HG03575 (cell line): ENCODE measurements at regions not wholly inside any gene's neighbourhood (a gene's known extent, or its start where the extent isn't known, plus 50 kb on each side); places are given as distances from the start of the nearest gene placed in this dataset.

Source experiments
- ATAC-seq: cut with Tn5 transposase; IDR thresholded peaks from one replicate; pipeline ENCODE4 v1.9.1; 2021; ENCODE audit not compliant: unreplicated experiment, insufficient number of reproducible peaks, low FRiP score; ENCODE audit errors: extremely low read depth

DNA sequence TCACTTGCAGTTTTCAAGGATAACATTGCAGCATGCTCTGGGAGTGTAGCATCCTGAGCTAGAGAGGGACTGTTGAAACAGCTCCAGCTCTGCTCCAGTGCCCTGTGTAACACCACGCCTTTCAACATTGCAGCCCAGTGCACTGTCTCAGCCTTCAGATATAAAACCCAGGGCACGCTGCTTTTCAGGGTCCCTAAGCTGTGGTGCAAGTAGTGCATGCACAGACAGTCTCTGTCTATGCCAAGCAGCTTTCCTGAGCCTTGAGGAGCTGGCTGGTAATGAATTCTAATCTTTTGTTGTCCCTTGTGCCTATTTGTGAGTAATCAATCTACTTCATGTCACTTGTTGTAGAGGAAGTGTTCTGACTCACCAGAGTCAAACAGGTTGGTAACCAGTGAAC, 897.0 kb downstream of the ARAP2 start:
- no peak for ATAC-seq

DNA sequence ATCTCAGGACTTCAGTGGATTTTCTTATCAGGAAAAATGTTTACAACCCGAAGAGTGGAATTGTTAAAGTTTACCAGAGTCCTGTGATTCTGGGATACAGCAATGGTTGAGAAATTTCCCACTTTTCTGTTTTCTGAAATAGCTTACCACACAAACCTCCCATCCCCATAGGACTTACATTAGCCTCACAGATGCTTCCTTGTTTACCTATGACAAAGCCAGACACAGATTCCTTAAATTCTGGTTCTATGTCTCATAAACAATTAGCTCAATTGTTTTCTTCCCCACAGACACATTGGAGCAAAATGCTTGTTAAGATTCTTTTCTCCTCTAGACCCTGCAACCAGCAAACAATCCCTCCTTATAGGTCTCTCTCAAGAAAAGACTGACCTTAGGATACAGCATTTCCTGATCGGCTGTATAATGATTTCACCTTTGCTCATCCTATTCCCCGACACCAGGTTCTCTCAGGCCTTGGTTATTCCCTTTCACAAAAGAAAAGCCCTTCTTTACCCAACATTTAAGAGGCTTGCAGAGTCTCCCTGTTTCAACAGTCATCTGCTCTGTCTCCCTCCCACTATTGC, 886.2 kb downstream of the ARAP2 start:
- no peak for ATAC-seq

DNA sequence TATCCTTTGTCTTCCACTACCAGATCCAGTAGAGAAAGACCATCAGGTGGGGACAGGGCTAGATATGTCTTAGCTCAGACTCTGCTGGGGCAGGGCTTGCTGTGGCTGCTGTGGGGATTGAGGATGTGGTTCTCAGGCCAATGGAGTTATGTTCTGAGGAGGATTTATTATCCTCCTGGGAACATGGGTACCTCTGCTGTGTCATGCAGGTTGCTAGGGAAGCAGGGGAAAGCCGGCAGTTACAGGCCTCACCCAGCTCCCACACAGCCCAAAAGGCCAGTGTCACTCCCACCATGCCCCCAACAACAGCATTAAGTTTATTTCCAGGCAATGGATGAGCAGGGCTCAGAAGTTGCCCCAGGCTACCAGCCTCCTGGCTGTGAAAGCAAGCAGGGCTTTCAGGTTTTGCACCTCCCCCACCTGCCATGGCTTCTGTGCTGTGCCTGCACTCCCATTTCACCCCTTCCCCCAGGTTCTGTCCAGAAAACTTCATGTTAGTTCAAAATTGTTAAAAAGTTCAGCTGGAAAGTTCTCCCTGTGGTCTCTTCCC, 879.9 kb downstream of the ARAP2 start:
- no peak for ATAC-seq

DNA sequence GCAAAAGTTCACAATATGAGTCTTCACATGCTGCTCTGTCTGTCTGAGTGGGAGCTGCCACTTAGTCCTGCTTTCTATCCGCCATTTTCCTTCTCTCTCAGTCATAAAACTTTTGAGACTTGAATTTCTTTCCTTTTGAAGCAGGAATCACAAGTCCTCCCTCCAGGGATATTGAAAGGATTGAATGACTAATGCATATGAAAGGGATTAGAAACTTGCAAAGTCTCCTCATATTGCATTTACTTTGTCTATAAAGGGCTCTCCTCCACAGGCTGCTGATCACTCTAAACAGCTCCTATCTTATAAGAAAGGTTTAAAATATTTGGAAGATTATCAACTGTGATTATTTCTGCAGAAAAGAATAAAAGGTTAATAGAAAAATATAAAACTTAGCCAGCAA, 879.1 kb downstream of the ARAP2 start:
- ATAC-seq = no peak

- ATAC-seq = no peak
Observed at GRCh38 chr4:35399912-35400311, 844.4 kb downstream of the ARAP2 start.

DNA sequence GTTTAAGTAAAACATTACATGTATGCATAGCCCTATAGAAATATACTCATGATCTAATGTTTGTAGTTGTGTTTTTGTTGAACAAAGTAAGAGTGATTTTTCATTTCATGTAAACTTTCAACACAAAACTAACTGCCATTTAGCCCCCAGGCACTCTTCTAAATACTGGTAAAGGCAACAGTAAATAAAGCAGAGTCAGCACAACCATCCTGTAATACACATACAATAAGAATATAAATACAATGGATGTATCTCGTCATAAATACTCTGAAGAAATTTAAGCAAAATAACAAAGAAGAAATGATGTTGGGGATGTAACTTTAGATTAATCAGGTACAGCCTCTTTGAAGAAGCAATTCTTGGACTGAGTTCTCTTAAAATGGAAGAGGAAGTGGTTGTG, 821.2 kb downstream of the ARAP2 start:
- ATAC-seq = no peak

DNA sequence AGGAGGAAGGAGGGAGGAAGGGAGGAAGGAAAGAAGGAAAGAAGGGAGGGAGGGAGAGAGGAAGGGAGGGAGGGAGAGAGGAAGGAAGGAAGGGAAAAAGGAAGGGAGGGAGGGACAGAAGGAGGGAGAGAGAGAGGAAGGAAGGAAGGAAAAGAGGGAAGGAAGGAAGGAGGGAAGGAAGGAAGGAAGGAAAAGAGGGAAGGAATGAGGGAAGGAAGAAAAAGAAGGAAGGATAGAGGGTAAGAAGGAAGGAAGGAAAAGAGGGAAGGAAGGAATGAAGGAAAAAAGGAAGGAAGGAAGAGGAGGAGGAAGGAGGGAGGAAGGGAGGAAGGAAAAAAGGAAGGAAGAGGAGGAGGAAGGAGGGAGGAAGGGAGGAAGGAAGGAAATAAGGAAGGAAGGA, 796.8 kb downstream of the ARAP2 start:
- no peak for ATAC-seq

- ATAC-seq = no peak
Observed at GRCh38 chr4:35459045-35459444, 785.3 kb downstream of the ARAP2 start.

- no peak for ATAC-seq
Observed at GRCh38 chr4:35461931-35462659, 782.2 kb downstream of the ARAP2 start.

GRCh38 chr4:35463251-35463952, 780.9 kb downstream of the ARAP2 start:
- ATAC-seq = no peak

- no peak for ATAC-seq
Observed at GRCh38 chr4:35464964-35465528, 779.3 kb downstream of the ARAP2 start.

DNA sequence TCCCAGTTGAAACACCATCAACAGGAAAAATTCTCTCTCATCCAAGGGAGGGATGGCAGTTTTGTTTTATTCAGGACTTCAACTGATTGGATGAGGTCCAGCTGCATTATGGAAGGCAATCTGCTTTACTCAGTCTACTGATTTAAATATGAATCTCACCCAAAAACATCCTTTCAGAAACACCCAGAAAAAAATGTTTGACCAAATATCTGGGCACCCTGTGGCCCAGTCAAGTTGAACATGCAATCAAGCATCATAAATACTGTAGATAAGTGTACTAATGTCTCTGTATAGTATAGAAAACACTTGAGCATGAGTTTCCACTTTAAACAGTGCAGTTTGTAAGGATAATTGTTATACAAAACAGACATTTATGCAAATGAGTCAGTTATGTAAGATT, 753.2 kb downstream of the ARAP2 start:
- no peak for ATAC-seq

DNA sequence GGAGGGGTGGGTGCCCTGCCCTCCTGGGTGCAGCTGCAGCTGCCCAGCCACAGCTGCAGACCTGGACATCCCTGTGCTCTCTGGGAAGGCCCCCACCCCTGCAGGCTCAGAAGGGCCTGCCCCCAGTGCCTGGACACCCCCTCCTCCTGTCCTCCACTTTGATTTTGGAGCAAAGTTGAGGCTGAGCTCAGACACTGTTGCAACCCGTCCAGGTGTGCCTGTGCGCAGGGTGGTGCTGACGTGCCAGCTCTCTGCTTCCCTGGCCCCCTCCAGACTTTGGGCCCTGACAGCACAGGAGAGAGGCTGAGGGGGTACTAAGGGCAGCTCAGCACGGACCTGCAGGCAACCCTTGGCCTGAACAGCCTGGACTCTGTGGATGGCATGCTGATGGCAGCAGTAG, 750.3 kb downstream of the ARAP2 start:
- no peak for ATAC-seq

DNA sequence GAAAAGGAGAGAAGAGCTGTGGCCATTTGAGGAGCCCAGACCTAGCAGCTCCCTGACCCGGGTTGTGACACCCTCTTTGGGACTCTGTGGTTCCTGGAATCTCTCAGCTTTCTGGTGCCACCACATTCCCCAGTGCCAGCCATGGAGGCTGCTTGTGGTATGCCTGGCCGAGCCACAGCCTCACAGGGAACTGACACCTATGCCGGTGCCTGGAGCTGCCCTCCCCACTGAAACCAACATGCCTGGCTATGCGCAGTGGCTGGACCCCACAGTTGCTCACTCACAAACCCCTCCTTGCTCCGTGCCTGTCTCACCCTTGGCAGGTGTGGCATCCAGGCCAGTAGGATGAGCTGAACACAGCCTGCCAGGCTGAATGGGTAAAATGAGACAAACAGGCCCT, 749.4 kb downstream of the ARAP2 start:
- ATAC-seq = no peak

GRCh38 chr4:35500812-35501211, 743.5 kb downstream of the ARAP2 start:
- no peak for ATAC-seq

GRCh38 chr4:35503435-35503834, 740.9 kb downstream of the ARAP2 start:
- no peak for ATAC-seq

- no peak for ATAC-seq
Observed at GRCh38 chr4:35506161-35506560, 738.2 kb downstream of the ARAP2 start.

- ATAC-seq = no peak
Observed at GRCh38 chr4:35511851-35512250, 732.5 kb downstream of the ARAP2 start.

- no peak for ATAC-seq
Observed at GRCh38 chr4:35516102-35516501, 728.2 kb downstream of the ARAP2 start.

DNA sequence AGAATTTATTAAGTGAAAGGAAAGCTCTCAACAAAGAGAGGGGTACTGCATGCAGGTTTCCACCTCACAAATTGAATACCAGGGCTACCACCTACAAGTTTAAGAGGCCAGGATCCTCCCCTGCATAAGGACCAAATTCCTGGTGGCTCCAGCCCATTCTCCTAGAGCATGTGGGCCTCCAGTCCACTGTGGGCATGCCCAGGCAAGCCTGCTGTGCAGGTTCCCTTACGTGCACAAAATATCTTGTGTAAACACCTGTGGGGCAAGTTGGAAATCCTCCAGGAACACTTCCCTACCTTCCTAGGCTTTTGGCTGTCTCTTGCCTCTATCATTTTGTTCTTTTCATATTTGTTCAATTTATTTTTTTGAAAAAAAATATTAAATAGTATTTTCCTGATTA, 724.3 kb downstream of the ARAP2 start:
- no peak for ATAC-seq
